22Rv1 (cell line): ENCODE measurements at regions not wholly inside any gene's neighbourhood (a gene's known extent, or its start where the extent isn't known, plus 50 kb on each side); places are given as distances from the start of the nearest gene placed in this dataset.

Experiments used
- H3K27ac ChIP-seq: fragments of 450-650 bp; 2 replicates; pipeline ENCODE4 v1.5.1; 2017
- CTCF ChIP-seq: fragments of 450-650 bp; IDR thresholded peaks from 2 replicates; pipeline ENCODE4 v1.5.1; 2017; ENCODE audit warnings: mild to moderate bottlenecking
- ZFX ChIP-seq: fragments of 450-650 bp; IDR thresholded peaks from 2 replicates; pipeline ENCODE4 v1.6.1; 2017; ENCODE audit warnings: antibody characterized with exemption, borderline replicate concordance

- TF ChIP-seq ZFX, result no peak
- no peak for TF ChIP-seq CTCF
- no peak overlapping the region for H3K27ac ChIP-seq
Measured at GRCh38 chr13:59364641-59365085, 799.1 kb downstream of the DIAPH3 start.

- no peak for TF ChIP-seq CTCF
- TF ChIP-seq ZFX, result no peak
- H3K27ac ChIP-seq, result no peak overlapping the region
Measured at GRCh38 chr13:59367467-59367866, 796.3 kb downstream of the DIAPH3 start.

GRCh38 chr13:59367904-59368303 is 795.8 kb downstream of the DIAPH3 start:
- TF ChIP-seq ZFX, result no peak
- no peak for TF ChIP-seq CTCF
- no peak overlapping the region for H3K27ac ChIP-seq

GRCh38 chr13:59368693-59369092 is 795.0 kb downstream of the DIAPH3 start:
- H3K27ac ChIP-seq, result no peak overlapping the region
- TF ChIP-seq ZFX (no peak), CTCF (no peak)

GRCh38 chr13:59371229-59371628 is 792.5 kb downstream of the DIAPH3 start:
- TF ChIP-seq ZFX (no peak), CTCF (no peak)
- no peak overlapping the region for H3K27ac ChIP-seq

- TF ChIP-seq CTCF, result no peak
- no peak for TF ChIP-seq ZFX
Measured at GRCh38 chr13:59373341-59373740, 790.4 kb downstream of the DIAPH3 start.

GRCh38 chr13:59374691-59375090 is 789.0 kb downstream of the DIAPH3 start:
- TF ChIP-seq ZFX, result no peak
- TF ChIP-seq CTCF, result no peak
- H3K27ac ChIP-seq, result no peak overlapping the region

More at GRCh38 chr13:59373341-59373740, 790.4 kb downstream of the DIAPH3 start:
- H3K27ac ChIP-seq, result no peak overlapping the region
